Loucy (cell line): ENCODE measurements at regions not wholly inside any gene's neighbourhood (a gene's known extent, or its start where the extent isn't known, plus 50 kb on each side); places are given as distances from the start of the nearest gene placed in this dataset.

ENCODE experiments used
- H2AFZ ChIP-seq: fragments of 200-600 bp; sonication (generic); 2 replicates; pipeline ENCODE4 v1.6.0; 2016; ENCODE audit warnings: antibody characterized with exemption, mild to moderate bottlenecking, low read length, moderate library complexity
- H3F3A ChIP-seq: fragments of 200-600 bp; 2 replicates; pipeline ENCODE4 v1.6.0; 2016; ENCODE audit warnings: antibody characterized with exemption, low read depth, mild to moderate bottlenecking
- H3K27me3 ChIP-seq: fragments of 200-600 bp; sonication (generic); 2 replicates; pipeline ENCODE4 v1.6.1; 2014; ENCODE audit warnings: low read length, mild to moderate bottlenecking; ENCODE audit not compliant: insufficient read depth, poor library complexity, severe bottlenecking
- H3K36me3 ChIP-seq: fragments of 200-600 bp; sonication (generic); 2 replicates; pipeline ENCODE4 v1.6.1; 2016; ENCODE audit warnings: low read length; ENCODE audit not compliant: insufficient read depth
- H3K4me1 ChIP-seq: fragments of 200-600 bp; sonication (generic); 2 replicates; pipeline ENCODE4 v1.5.1; 2014; ENCODE audit warnings: low read length, mild to moderate bottlenecking; ENCODE audit not compliant: insufficient read depth, poor library complexity, severe bottlenecking
- H3K4me2 ChIP-seq: fragments of 200-600 bp; sonication (generic); 2 replicates; pipeline ENCODE4 v1.6.0; 2014; ENCODE audit warnings: antibody characterized with exemption, low read length, low read depth, mild to moderate bottlenecking; ENCODE audit not compliant: poor library complexity, severe bottlenecking
- H3K4me3 ChIP-seq: fragments of 200-600 bp; sonication (generic); 2 replicates; pipeline ENCODE4 v1.5.1; 2014; ENCODE audit warnings: low read length, mild to moderate bottlenecking, mixed read lengths; ENCODE audit not compliant: poor library complexity, severe bottlenecking
- H3K79me2 ChIP-seq: fragments of 200-600 bp; sonication (generic); 2 replicates; pipeline ENCODE4 v1.6.1; 2014; ENCODE audit warnings: low read length; ENCODE audit not compliant: insufficient read depth
- H3K9ac ChIP-seq: fragments of 200-600 bp; sonication (generic); 2 replicates; pipeline ENCODE4 v1.6.0; 2014; ENCODE audit warnings: mild to moderate bottlenecking, low read depth, low read length, moderate library complexity; ENCODE audit not compliant: poor library complexity, severe bottlenecking
- H3K9me2 ChIP-seq: fragments of 200-600 bp; sonication (generic); replicated peaks from 2 replicates; pipeline ENCODE4 v1.6.1; 2016; ENCODE audit warnings: low read depth, low read length, mixed read lengths
- H3K9me3 ChIP-seq: fragments of 200-600 bp; sonication (generic); 2 replicates; pipeline ENCODE4 v1.6.1; 2014; ENCODE audit warnings: mild to moderate bottlenecking, antibody characterized with exemption, low read length, low read depth; ENCODE audit not compliant: insufficient read depth
- H4K20me1 ChIP-seq: fragments of 200-600 bp; sonication (generic); 2 replicates; pipeline ENCODE4 v1.6.0; 2014; ENCODE audit warnings: antibody characterized with exemption, low read length, mild to moderate bottlenecking; ENCODE audit not compliant: insufficient read depth, poor library complexity, severe bottlenecking
- CTCF ChIP-seq: fragments of 200-600 bp; sonication (generic); conservative IDR thresholded peaks from 2 replicates; pipeline ENCODE4 v1.5.1; 2014; ENCODE audit warnings: mild to moderate bottlenecking, antibody characterized with exemption, low read length
- EZH2phosphoT487 ChIP-seq: fragments of 200-600 bp; IDR thresholded peaks from 2 replicates; pipeline ENCODE4 v1.6.1; 2018; ENCODE audit warnings: antibody characterized with exemption, mild to moderate bottlenecking, moderate library complexity, borderline replicate concordance

- H4K20me1 ChIP-seq = no peaks in the 10 kb centered on the region
Observed at GRCh38 chr9:21638104-21638503, 156.0 kb upstream of the IFNE start.

GRCh38 chr9:21653091-21653490 is 149.3 kb upstream of the MTAP start:
- no peaks in the 10 kb centered on the region for H3K4me1 ChIP-seq
- no peaks in the 10 kb centered on the region for H3K36me3 ChIP-seq
- no peak overlapping the region for H3K4me3 ChIP-seq
- TF ChIP-seq EZH2phosphoT487 = no peak
- no peak for TF ChIP-seq CTCF
- H3K4me2 ChIP-seq = no peak overlapping the region
- no peaks in the 10 kb centered on the region for H3K9me3 ChIP-seq
- no peaks in the 10 kb centered on the region for H3F3A ChIP-seq
- H3K9ac ChIP-seq = no peak overlapping the region
- H2AFZ ChIP-seq = no peak overlapping the region
- H3K79me2 ChIP-seq = no peaks in the 10 kb centered on the region
- H3K9me2 ChIP-seq = no peaks in the 10 kb centered on the region
- H3K27me3 ChIP-seq = no peaks in the 10 kb centered on the region
- no peaks in the 10 kb centered on the region for H4K20me1 ChIP-seq

More at GRCh38 chr9:21638104-21638503, 156.0 kb upstream of the IFNE start:
- Histone ChIP-seq H3K4me1 (no peaks in the 10 kb centered on the region), H3K4me2 (no peak overlapping the region), H3K9ac (no peak overlapping the region), H3K27me3 (no peaks in the 10 kb centered on the region), H3F3A (no peaks in the 10 kb centered on the region), H2AFZ (no peak overlapping the region), H3K79me2 (no peaks in the 10 kb centered on the region), H3K9me2 (no peaks in the 10 kb centered on the region), H3K36me3 (no peaks in the 10 kb centered on the region), H3K4me3 (no peak overlapping the region), H3K9me3 (no peaks in the 10 kb centered on the region)
- TF ChIP-seq CTCF (no peak), EZH2phosphoT487 (no peak)

GRCh38 chr9:21653589-21653988 is 148.8 kb upstream of the MTAP start:
- H3K9me2 ChIP-seq = no peaks in the 10 kb centered on the region
- H4K20me1 ChIP-seq = no peaks in the 10 kb centered on the region
- TF ChIP-seq EZH2phosphoT487 (no peak), CTCF (no peak)
- H3K79me2 ChIP-seq = no peaks in the 10 kb centered on the region
- H3K4me2 ChIP-seq = no peak overlapping the region
- no peaks in the 10 kb centered on the region for H3K36me3 ChIP-seq
- H3K27me3 ChIP-seq = no peaks in the 10 kb centered on the region
- H3K9ac ChIP-seq = no peak overlapping the region
- H3K4me3 ChIP-seq = no peak overlapping the region
- no peaks in the 10 kb centered on the region for H3K9me3 ChIP-seq
- no peak overlapping the region for H2AFZ ChIP-seq
- no peaks in the 10 kb centered on the region for H3K4me1 ChIP-seq
- no peaks in the 10 kb centered on the region for H3F3A ChIP-seq
